CD4-positive, alpha-beta T cell (primary cell): ENCODE measurements at regions not wholly inside any gene's neighbourhood (a gene's known extent, or its start where the extent isn't known, plus 50 kb on each side); places are given as distances from the start of the nearest gene placed in this dataset.

Source experiments
- ATAC-seq: fragments of 200-7000 bp; cut with Tn5 transposase; one replicate; pipeline ENCODE4 v1.10.0; 2022; ENCODE audit warnings: mild to moderate bottlenecking; ENCODE audit not compliant: poor library complexity
- CTCF ChIA-PET: fragments of 350-600 bp; sonication (Branson Sonifier 250); formaldehyde crosslinking; loops from one replicate; lab custom pipeline; 2021; ENCODE audit warnings: antibody characterized with exemption, inconsistent platforms; lab: Charles Lee
- POLR2A ChIA-PET: fragments of 350-600 bp; sonication (Branson Sonifier 250); formaldehyde crosslinking; loops from one replicate; lab custom pipeline; 2021; ENCODE audit warnings: antibody characterized with exemption, inconsistent platforms; lab: Charles Lee
- DNase-seq, 14 experiments: peaks; one replicate each; pipeline ENCODE4 v3.0.0-alpha.2; 2013 to 2020; ENCODE audit warnings: mixed read lengths in 2 of 14
- H3K27ac ChIP-seq, 2 donors: one replicate each; pipeline versions ENCODE4 v1.5.1 to v1.7.0; 2013; ENCODE audit warnings: low read length in 2 of 2, low read depth in 1 of 2, mild to moderate bottlenecking in 1 of 2
- H3K27me3 ChIP-seq, 2 experiments: 1 replicate in 1 of 2; 2 replicates in 1 of 2; pipeline versions ENCODE4 v1.6.1 to v1.7.0; 2013; ENCODE audit warnings: low read length in 2 of 2, control low read depth in 1 of 2, mild to moderate bottlenecking in 1 of 2, moderate library complexity in 1 of 2; ENCODE audit not compliant: insufficient read depth in 2 of 2, control insufficient read depth in 1 of 2
- H3K36me3 ChIP-seq: one replicate; pipeline ENCODE4 v1.6.1; 2013; ENCODE audit warnings: low read length, control low read depth; ENCODE audit not compliant: insufficient read depth
- H3K4me1 ChIP-seq: one replicate; pipeline ENCODE4 v1.6.1; 2013; ENCODE audit warnings: low read length, control low read depth; ENCODE audit not compliant: insufficient read depth
- H3K4me3 ChIP-seq: one replicate; pipeline ENCODE4 v1.5.1; 2013; ENCODE audit warnings: mild to moderate bottlenecking, low read length, moderate library complexity
- H3K9me3 ChIP-seq, 2 experiments: 1 replicate in 1 of 2; 2 replicates in 1 of 2; pipeline versions ENCODE4 v1.6.1 to v1.7.0; 2013; ENCODE audit warnings: low read length in 2 of 2, mild to moderate bottlenecking in 2 of 2, control low read depth in 1 of 2, moderate library complexity in 1 of 2; ENCODE audit not compliant: control insufficient read depth in 1 of 2, insufficient read depth in 1 of 2
- H3K27ac Mint-ChIP-seq: one replicate; pipeline ENCODE4 v1.8.0; 2020; ENCODE audit warnings: mixed read lengths
- H3K27me3 Mint-ChIP-seq: one replicate; pipeline ENCODE4 v1.8.0; 2021; ENCODE audit warnings: mixed read lengths
- H3K36me3 Mint-ChIP-seq: one replicate; pipeline ENCODE4 v1.8.0; 2021; ENCODE audit warnings: low read depth, mixed read lengths
- H3K4me1 Mint-ChIP-seq: one replicate; pipeline ENCODE4 v1.8.0; 2021; ENCODE audit warnings: low read depth, mixed read lengths
- H3K4me3 Mint-ChIP-seq: one replicate; pipeline ENCODE4 v1.8.0; 2020; ENCODE audit warnings: mild to moderate bottlenecking, mixed read lengths
- H3K9me3 Mint-ChIP-seq: one replicate; pipeline ENCODE4 v1.8.0; 2020; ENCODE audit warnings: mixed read lengths
- intact Hi-C, 2 experiments: fragments of 100-400 bp; cut with DNase I in 1 of 2; cut with micrococcal nuclease in 1 of 2; formaldehyde crosslinking; loops; one replicate each; pipeline versions ENCODE4 v1.15.1 to v1.9.0; 2023 to 2025; cut with DNase I, micrococcal nuclease
- TF ChIP-seq, protein P1 (sequence below): fragments of 200-600 bp; IDR thresholded peaks from one replicate; pipeline ENCODE4 v1.8.0; 2022; ENCODE audit warnings: antibody characterized with exemption, mild to moderate bottlenecking

GRCh38 chr2:6506361-6506794, 359.3 kb downstream of the CMPK2 start:
- Mint-ChIP-seq H3K9me3 (no peaks in the 10 kb centered on the region), H3K27ac (no peak overlapping the region), H3K4me1 (no peaks in the 10 kb centered on the region), H3K27me3 (no peaks in the 10 kb centered on the region), H3K36me3 (no peaks in the 10 kb centered on the region), H3K4me3 (no peak overlapping the region)
- ChIA-PET POLR2A (no interaction called here), CTCF (no interaction called here)
- TF ChIP-seq, protein P1, sequence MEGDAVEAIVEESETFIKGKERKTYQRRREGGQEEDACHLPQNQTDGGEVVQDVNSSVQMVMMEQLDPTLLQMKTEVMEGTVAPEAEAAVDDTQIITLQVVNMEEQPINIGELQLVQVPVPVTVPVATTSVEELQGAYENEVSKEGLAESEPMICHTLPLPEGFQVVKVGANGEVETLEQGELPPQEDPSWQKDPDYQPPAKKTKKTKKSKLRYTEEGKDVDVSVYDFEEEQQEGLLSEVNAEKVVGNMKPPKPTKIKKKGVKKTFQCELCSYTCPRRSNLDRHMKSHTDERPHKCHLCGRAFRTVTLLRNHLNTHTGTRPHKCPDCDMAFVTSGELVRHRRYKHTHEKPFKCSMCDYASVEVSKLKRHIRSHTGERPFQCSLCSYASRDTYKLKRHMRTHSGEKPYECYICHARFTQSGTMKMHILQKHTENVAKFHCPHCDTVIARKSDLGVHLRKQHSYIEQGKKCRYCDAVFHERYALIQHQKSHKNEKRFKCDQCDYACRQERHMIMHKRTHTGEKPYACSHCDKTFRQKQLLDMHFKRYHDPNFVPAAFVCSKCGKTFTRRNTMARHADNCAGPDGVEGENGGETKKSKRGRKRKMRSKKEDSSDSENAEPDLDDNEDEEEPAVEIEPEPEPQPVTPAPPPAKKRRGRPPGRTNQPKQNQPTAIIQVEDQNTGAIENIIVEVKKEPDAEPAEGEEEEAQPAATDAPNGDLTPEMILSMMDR, result no peak
- ATAC-seq, result no peak
- intact Hi-C loops, result no loop called here
- Histone ChIP-seq H3K9me3 (no peaks in the 10 kb centered on the region), H3K4me1 (no peaks in the 10 kb centered on the region), H3K27ac (no peak overlapping the region), H3K4me3 (no peak overlapping the region), H3K36me3 (no peaks in the 10 kb centered on the region), H3K27me3 (peaks cover 0 to under 1% of the 10 kb centered on the region in 2 experiments)
- DNase-seq, result no peak

GRCh38 chr2:6506859-6507258, 358.8 kb downstream of the CMPK2 start:
- no peaks in the 10 kb centered on the region for H3K9me3 Mint-ChIP-seq
- Histone ChIP-seq H3K27ac (no peak overlapping the region), H3K36me3 (no peaks in the 10 kb centered on the region), H3K27me3 (peaks cover 0 to 2% of the 10 kb centered on the region in 2 experiments), H3K4me3 (no peak overlapping the region), H3K9me3 (no peaks in the 10 kb centered on the region), H3K4me1 (no peaks in the 10 kb centered on the region)
- no peaks in the 10 kb centered on the region for H3K27me3 Mint-ChIP-seq
- no peak overlapping the region for H3K4me3 Mint-ChIP-seq
- intact Hi-C loops, result no loop called here
- TF ChIP-seq, protein P1, result no peak
- ChIA-PET POLR2A (no interaction called here), CTCF (no interaction called here)
- H3K36me3 Mint-ChIP-seq, result no peaks in the 10 kb centered on the region
- no peaks in the 10 kb centered on the region for H3K4me1 Mint-ChIP-seq
- no peak overlapping the region for H3K27ac Mint-ChIP-seq
- no peak for ATAC-seq
- no peak for DNase-seq

- H3K27me3 ChIP-seq, result peaks cover 0 to 2% of the 10 kb centered on the region in 2 experiments
- Mint-ChIP-seq H3K36me3 (no peaks in the 10 kb centered on the region), H3K9me3 (no peaks in the 10 kb centered on the region), H3K4me1 (no peaks in the 10 kb centered on the region), H3K4me3 (no peak overlapping the region), H3K27me3 (no peaks in the 10 kb centered on the region), H3K27ac (no peak overlapping the region)
- ChIA-PET CTCF (no interaction called here), POLR2A (no interaction called here)
- H3K27ac ChIP-seq, result no peak overlapping the region
- H3K9me3 ChIP-seq, result peaks cover 0 to 3% of the 10 kb centered on the region in 2 experiments
- no peak overlapping the region for H3K4me3 ChIP-seq
- ATAC-seq (no peak), DNase-seq (no peak)
- no peaks in the 10 kb centered on the region for H3K4me1 ChIP-seq
- intact Hi-C loops, result no loop called here
- H3K36me3 ChIP-seq, result no peaks in the 10 kb centered on the region
- TF ChIP-seq, protein P1, result no peak
These were observed 355.2 kb downstream of the CMPK2 start for GRCh38 chr2:6510532-6510931.
